Sigmoid colon (tissue), 6 donors: ENCODE measurements at regions not wholly inside any gene's neighbourhood (a gene's known extent, or its start where the extent isn't known, plus 50 kb on each side); places are given as distances from the start of the nearest gene placed in this dataset.

Experiments used
- DNase-seq: peaks from one replicate; pipeline ENCODE4 v3.0.0-alpha.2; 2019
- H3K27ac ChIP-seq, 4 donors: fragments of 200-600 bp; sonication (generic); one replicate each; pipeline ENCODE4 v1.5.1; 2016 to 2019; ENCODE audit warnings: mild to moderate bottlenecking in 1 of 4
- H3K27me3 ChIP-seq, 3 donors: fragments of 200-600 bp; sonication (generic); one replicate each; pipeline ENCODE4 v1.5.1; 2019; ENCODE audit warnings: mild to moderate bottlenecking in 1 of 3
- H3K36me3 ChIP-seq, 4 donors: fragments of 200-600 bp; sonication (generic); one replicate each; pipeline ENCODE4 v1.5.1; 2016 to 2019
- H3K4me1 ChIP-seq, 4 donors: fragments of 200-600 bp; sonication (generic); one replicate each; pipeline ENCODE4 v1.5.1; 2017 to 2019
- H3K4me3 ChIP-seq, 4 donors: fragments of 200-600 bp; sonication (generic); one replicate each; pipeline ENCODE4 v1.5.1; 2017 to 2019; ENCODE audit warnings: mild to moderate bottlenecking in 2 of 4, moderate library complexity in 1 of 4
- H3K9me3 ChIP-seq, 4 donors: fragments of 200-600 bp in 3 of 4; sonication (generic) in 3 of 4; one replicate each; pipeline versions ENCODE4 v1.5.1 to v1.6.1; 2013 to 2019
- EP300 ChIP-seq, 4 donors: sonication (generic); formaldehyde crosslinking; IDR thresholded peaks; one replicate each; pipeline ENCODE4 v1.6.1; 2017; ENCODE audit warnings: antibody characterized with exemption in 4 of 4
- POLR2A ChIP-seq, 2 donors: fragments of 450-650 bp; IDR thresholded peaks; one replicate each; pipeline ENCODE4 v1.6.1; 2016; ENCODE audit warnings: antibody characterized with exemption in 2 of 2, mild to moderate bottlenecking in 2 of 2, moderate library complexity in 2 of 2
- POLR2AphosphoS5 ChIP-seq, 4 donors: sonication (generic); formaldehyde crosslinking; IDR thresholded peaks; one replicate each; pipeline ENCODE4 v1.6.1; 2017; ENCODE audit warnings: antibody characterized with exemption in 4 of 4
- WGBS, 2 donors: extraction: QIAGEN DNeasy Blood & Tissue Kit; methylation state at CpG; one replicate each; pipeline ENCODE4 v1.1.7; 2013; 5-methylcytosine and 5-hydroxymethylcytosine counted together
- intact Hi-C: fragments of 100-400 bp; cut with DNase I; formaldehyde crosslinking; loops from one replicate; pipeline ENCODE4 v1.15.1; 2023
- TF ChIP-seq, protein P1 (sequence below), 4 experiments: fragments of 450-650 bp in 3 of 4; fragments of 200-600 bp in 1 of 4; IDR thresholded peaks; one replicate each; pipeline ENCODE4 v1.5.1; 2016 to 2019; ENCODE audit warnings: antibody characterized with exemption in 4 of 4, mild to moderate bottlenecking in 3 of 4, moderate library complexity in 2 of 4
- donor health status: healthy with polysubstance abuse.
- donor health status: healthy.

- Histone ChIP-seq H3K27ac (no peak overlapping the region), H3K4me1 (peaks cover 0 to 12% (median 9%) of the 10 kb centered on the region in 4 donors), H3K36me3 (no peaks in the 10 kb centered on the region), H3K9me3 (no peaks in the 10 kb centered on the region), H3K4me3 (no peak overlapping the region), H3K27me3 (no peaks in the 10 kb centered on the region)
- TF ChIP-seq EP300 (IDR thresholded peaks at IDR 0.05) = no peak
- TF ChIP-seq POLR2A (IDR thresholded peaks at IDR 0.05) = no peak
- TF ChIP-seq, protein P1, sequence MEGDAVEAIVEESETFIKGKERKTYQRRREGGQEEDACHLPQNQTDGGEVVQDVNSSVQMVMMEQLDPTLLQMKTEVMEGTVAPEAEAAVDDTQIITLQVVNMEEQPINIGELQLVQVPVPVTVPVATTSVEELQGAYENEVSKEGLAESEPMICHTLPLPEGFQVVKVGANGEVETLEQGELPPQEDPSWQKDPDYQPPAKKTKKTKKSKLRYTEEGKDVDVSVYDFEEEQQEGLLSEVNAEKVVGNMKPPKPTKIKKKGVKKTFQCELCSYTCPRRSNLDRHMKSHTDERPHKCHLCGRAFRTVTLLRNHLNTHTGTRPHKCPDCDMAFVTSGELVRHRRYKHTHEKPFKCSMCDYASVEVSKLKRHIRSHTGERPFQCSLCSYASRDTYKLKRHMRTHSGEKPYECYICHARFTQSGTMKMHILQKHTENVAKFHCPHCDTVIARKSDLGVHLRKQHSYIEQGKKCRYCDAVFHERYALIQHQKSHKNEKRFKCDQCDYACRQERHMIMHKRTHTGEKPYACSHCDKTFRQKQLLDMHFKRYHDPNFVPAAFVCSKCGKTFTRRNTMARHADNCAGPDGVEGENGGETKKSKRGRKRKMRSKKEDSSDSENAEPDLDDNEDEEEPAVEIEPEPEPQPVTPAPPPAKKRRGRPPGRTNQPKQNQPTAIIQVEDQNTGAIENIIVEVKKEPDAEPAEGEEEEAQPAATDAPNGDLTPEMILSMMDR (IDR thresholded peaks at IDR 0.05) = no peak
- TF ChIP-seq POLR2AphosphoS5 (IDR thresholded peaks at IDR 0.05) = no peak
- WGBS, 2 donors = 59 to 68% methylated on average over 5 of the region's 5 CpGs
- intact Hi-C loops = no loop called here
- no peak for DNase-seq
Measured at GRCh38 chr22:27173530-27173929, 516.1 kb downstream of the MIAT start.

GRCh38 chr22:27175021-27175838 is 517.8 kb downstream of the MIAT start:
- H3K9me3 ChIP-seq = no peaks in the 10 kb centered on the region
- H3K4me3 ChIP-seq = no peak overlapping the region
- 41 to 48% methylated on average over 17 of the region's 17 CpGs for WGBS, 2 donors
- no peaks in the 10 kb centered on the region for H3K36me3 ChIP-seq
- no peak for TF ChIP-seq EP300 (IDR thresholded peaks at IDR 0.05)
- TF ChIP-seq POLR2AphosphoS5 (IDR thresholded peaks at IDR 0.05) = no peak
- TF ChIP-seq, protein P1 (IDR thresholded peaks at IDR 0.05) = no peak
- no peak for TF ChIP-seq POLR2A (IDR thresholded peaks at IDR 0.05)
- DNase-seq = no peak
- peaks cover 0 to 10% (median 7%) of the 10 kb centered on the region in 4 donors for H3K4me1 ChIP-seq
- no peaks in the 10 kb centered on the region for H3K27me3 ChIP-seq
- intact Hi-C loops = no loop called here
- H3K27ac ChIP-seq = no peak overlapping the region

DNA sequence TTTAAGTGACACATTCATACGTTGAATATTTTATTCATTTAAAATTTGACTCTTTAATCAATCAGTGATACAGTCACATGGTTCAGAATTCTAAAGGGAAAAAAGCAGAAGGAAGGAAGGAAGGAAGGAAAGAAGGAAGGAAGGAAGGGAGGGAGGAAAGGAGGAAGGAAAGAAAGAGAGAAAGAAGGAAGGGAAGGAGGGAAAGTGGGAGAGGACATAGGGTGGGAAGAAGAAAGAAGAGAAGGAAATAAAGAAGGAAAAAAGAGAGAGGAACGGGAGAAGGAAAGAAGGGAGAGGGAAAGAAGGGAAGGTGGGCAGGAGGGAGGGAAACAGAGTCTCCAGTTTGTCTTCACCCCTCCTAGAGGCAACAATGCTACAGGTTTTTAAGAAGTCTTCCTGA is 518.6 kb downstream of the MIAT start:
- 53 to 67% methylated on average over 2 of the region's 2 CpGs for WGBS, 2 donors
- Histone ChIP-seq H3K27ac (no peak overlapping the region), H3K27me3 (no peaks in the 10 kb centered on the region), H3K4me1 (peaks cover 0 to 2% (median under 1%) of the 10 kb centered on the region in 4 donors), H3K9me3 (no peaks in the 10 kb centered on the region), H3K36me3 (no peaks in the 10 kb centered on the region), H3K4me3 (no peak overlapping the region)
- TF ChIP-seq EP300 (IDR thresholded peaks at IDR 0.05) = no peak
- TF ChIP-seq POLR2A (IDR thresholded peaks at IDR 0.05) = no peak
- no peak for TF ChIP-seq POLR2AphosphoS5 (IDR thresholded peaks at IDR 0.05)
- TF ChIP-seq, protein P1 (IDR thresholded peaks at IDR 0.05) = no peak
- DNase-seq = no peak
- intact Hi-C loops = no loop called here

GRCh38 chr22:27179161-27179560 is 521.8 kb downstream of the MIAT start:
- TF ChIP-seq POLR2AphosphoS5 (IDR thresholded peaks at IDR 0.05) = no peak
- TF ChIP-seq POLR2A (IDR thresholded peaks at IDR 0.05) = no peak
- TF ChIP-seq, protein P1 (IDR thresholded peaks at IDR 0.05) = no peak
- no peak for TF ChIP-seq EP300 (IDR thresholded peaks at IDR 0.05)
- Histone ChIP-seq H3K4me3 (no peak overlapping the region), H3K27me3 (no peaks in the 10 kb centered on the region), H3K4me1 (no peaks in the 10 kb centered on the region), H3K36me3 (no peaks in the 10 kb centered on the region), H3K9me3 (no peaks in the 10 kb centered on the region), H3K27ac (no peak overlapping the region)
- intact Hi-C loops = no loop called here
- no peak for DNase-seq
- 65 to 89% methylated on average over 3 of the region's 3 CpGs for WGBS, 2 donors
